ENCODE measurements at regions not wholly inside any gene's neighbourhood (a gene's known extent, or its start where the extent isn't known, plus 50 kb on each side); places are given as distances from the start of the nearest gene placed in this dataset.

- TF ChIP-seq POLR2A (IDR thresholded peaks at IDR 0.05; ENCODE audit: low read depth, low read length) (no peak), CTCF (IDR thresholded peaks at IDR 0.05; ENCODE audit: extremely low read depth in 1 of 2, insufficient read depth in 1 of 2, low read depth in 1 of 2, low read length in 2 of 2) (no peak), POLR2AphosphoS5 (IDR thresholded peaks at IDR 0.05; ENCODE audit: insufficient read depth, low read depth, low read length) (no peak), MAX (IDR thresholded peaks at IDR 0.05; ENCODE audit: insufficient read depth, insufficient read length) (no peak)
Observed at GRCh38 chr5:166860426-166860825, 1431.0 kb upstream of the WWC1 start.

Measured in endothelial cell of umbilical vein (primary cell).